C4-2B (cell line): ENCODE measurements at regions not wholly inside any gene's neighbourhood (a gene's known extent, or its start where the extent isn't known, plus 50 kb on each side); places are given as distances from the start of the nearest gene placed in this dataset.

Experiments
- H3K27ac ChIP-seq: fragments of 450-650 bp; 2 replicates; pipeline ENCODE4 v1.5.1; 2017
- ZFX ChIP-seq: fragments of 450-650 bp; IDR thresholded peaks from 2 replicates; pipeline ENCODE4 v1.6.1; 2017
- TF ChIP-seq, protein P1 (sequence below): fragments of 450-650 bp; conservative IDR thresholded peaks from 2 replicates; pipeline ENCODE4 v1.5.1; 2017; ENCODE audit warnings: mild to moderate bottlenecking

DNA sequence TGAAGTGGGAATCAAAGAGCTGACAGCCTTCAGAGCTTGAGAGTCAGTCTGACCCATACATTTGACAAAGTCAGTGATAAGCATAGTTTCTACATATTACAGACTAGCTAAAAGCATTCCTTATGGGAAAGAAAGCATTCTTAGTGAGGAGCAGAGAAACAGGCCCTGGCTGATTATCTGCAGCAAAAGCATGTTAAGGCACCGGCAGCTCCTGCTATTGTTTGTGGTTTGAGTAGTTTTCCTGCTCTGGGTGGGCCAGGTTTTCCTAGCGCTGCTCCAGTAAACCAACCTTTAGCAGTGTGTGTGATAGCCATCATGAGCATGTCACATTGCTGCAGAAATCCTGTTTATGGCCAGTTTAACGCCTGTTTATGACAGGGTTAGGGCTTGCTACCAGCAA lies 51.6 kb upstream of the WDR1 start:
- TF ChIP-seq, protein P1, sequence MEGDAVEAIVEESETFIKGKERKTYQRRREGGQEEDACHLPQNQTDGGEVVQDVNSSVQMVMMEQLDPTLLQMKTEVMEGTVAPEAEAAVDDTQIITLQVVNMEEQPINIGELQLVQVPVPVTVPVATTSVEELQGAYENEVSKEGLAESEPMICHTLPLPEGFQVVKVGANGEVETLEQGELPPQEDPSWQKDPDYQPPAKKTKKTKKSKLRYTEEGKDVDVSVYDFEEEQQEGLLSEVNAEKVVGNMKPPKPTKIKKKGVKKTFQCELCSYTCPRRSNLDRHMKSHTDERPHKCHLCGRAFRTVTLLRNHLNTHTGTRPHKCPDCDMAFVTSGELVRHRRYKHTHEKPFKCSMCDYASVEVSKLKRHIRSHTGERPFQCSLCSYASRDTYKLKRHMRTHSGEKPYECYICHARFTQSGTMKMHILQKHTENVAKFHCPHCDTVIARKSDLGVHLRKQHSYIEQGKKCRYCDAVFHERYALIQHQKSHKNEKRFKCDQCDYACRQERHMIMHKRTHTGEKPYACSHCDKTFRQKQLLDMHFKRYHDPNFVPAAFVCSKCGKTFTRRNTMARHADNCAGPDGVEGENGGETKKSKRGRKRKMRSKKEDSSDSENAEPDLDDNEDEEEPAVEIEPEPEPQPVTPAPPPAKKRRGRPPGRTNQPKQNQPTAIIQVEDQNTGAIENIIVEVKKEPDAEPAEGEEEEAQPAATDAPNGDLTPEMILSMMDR, result no peak
- no peak for TF ChIP-seq ZFX
- H3K27ac ChIP-seq, result no peak overlapping the region

DNA sequence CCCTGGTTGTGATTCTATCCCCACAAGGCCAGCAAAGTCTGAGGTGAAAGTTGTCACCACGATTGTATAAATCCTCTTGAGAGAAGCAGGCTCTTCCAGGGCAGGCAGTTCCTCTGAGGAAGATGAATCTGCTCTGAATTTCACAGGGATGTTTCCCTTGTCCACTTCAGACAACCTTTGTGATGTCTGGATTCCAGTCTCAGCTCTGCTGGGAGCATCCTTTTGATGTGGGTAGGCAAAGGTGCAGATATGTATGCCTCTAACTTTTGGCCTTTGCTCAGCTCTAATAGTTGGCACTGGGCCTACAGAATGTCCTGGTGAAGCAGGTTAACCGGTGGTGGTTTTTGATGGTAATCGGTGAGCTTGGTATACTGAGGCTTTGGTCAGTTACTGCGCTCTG lies 50.6 kb upstream of the WDR1 start:
- TF ChIP-seq ZFX, result no peak
- TF ChIP-seq, protein P1, result no peak
- H3K27ac ChIP-seq, result no peak overlapping the region
